ENCODE measurements at regions not wholly inside any gene's neighbourhood (a gene's known extent, or its start where the extent isn't known, plus 50 kb on each side); places are given as distances from the start of the nearest gene placed in this dataset.
"Not testable (repeated sequence)": the region's sequence is repeated elsewhere in the genome, so short reads cannot be mapped to it uniquely, and the experiment has no call there.

- no peak for FAIRE-seq
These were observed 520.9 kb downstream of the HTR1B start for GRCh38 chr6:76942203-76942966.

GRCh38 chr6:76940191-76940590, 523.1 kb downstream of the HTR1B start:
- FAIRE-seq: no peak

- no peak for FAIRE-seq
These were observed 548.6 kb downstream of the HTR1B start for GRCh38 chr6:76914737-76915136.

- not testable (repeated sequence) for FAIRE-seq
These were observed 557.8 kb downstream of the HTR1B start for GRCh38 chr6:76905541-76905940.

- no peak for FAIRE-seq
These were observed 570.7 kb downstream of the HTR1B start for GRCh38 chr6:76892542-76892941.

GRCh38 chr6:76888351-76888750, 574.9 kb downstream of the HTR1B start:
- no peak for FAIRE-seq

GRCh38 chr6:76886900-76887299, 576.4 kb downstream of the HTR1B start:
- no peak for FAIRE-seq

GRCh38 chr6:76885861-76886301, 577.4 kb downstream of the HTR1B start:
- FAIRE-seq: no peak

- no peak for FAIRE-seq
These were observed 581.9 kb downstream of the HTR1B start for GRCh38 chr6:76881414-76881813.

GRCh38 chr6:76876922-76877553, 586.3 kb downstream of the HTR1B start:
- FAIRE-seq: no peak

- not testable (repeated sequence) for FAIRE-seq
These were observed 586.9 kb downstream of the HTR1B start for GRCh38 chr6:76876430-76876829.

GRCh38 chr6:76867182-76867581, 596.1 kb downstream of the HTR1B start:
- no peak for FAIRE-seq

GRCh38 chr6:76866091-76866915, 597.0 kb downstream of the HTR1B start:
- FAIRE-seq: no peak

GRCh38 chr6:76862936-76863335, 600.4 kb downstream of the HTR1B start:
- no peak for FAIRE-seq

- no peak for FAIRE-seq
These were observed 601.9 kb downstream of the HTR1B start for GRCh38 chr6:76861403-76861802.

GRCh38 chr6:76856065-76856464, 607.2 kb downstream of the HTR1B start:
- FAIRE-seq: no peak

GRCh38 chr6:76852776-76853175, 610.5 kb downstream of the HTR1B start:
- no peak for FAIRE-seq

GRCh38 chr6:76849274-76849970, 613.9 kb downstream of the HTR1B start:
- not testable (repeated sequence) for FAIRE-seq

GRCh38 chr6:76843054-76843822, 620.1 kb downstream of the HTR1B start:
- FAIRE-seq: no peak

- FAIRE-seq: no peak
These were observed 622.4 kb downstream of the HTR1B start for GRCh38 chr6:76840865-76841264.

- FAIRE-seq: no peak
These were observed 623.1 kb downstream of the HTR1B start for GRCh38 chr6:76840041-76840745.

Data from A204.1 (cell line).